PC-9 (cell line): ENCODE measurements at regions not wholly inside any gene's neighbourhood (a gene's known extent, or its start where the extent isn't known, plus 50 kb on each side); places are given as distances from the start of the nearest gene placed in this dataset.

Experiments used
- CTCF ChIP-seq: fragments of 200-600 bp; sonication (generic); conservative IDR thresholded peaks from 2 replicates; pipeline ENCODE4 v1.6.1; 2017; ENCODE audit warnings: mixed run types, antibody characterized with exemption, mild to moderate bottlenecking, moderate library complexity
- EZH2 ChIP-seq: fragments of 200-600 bp; sonication (generic); IDR thresholded peaks from 2 replicates; pipeline ENCODE4 v1.8.0; 2017; ENCODE audit warnings: antibody characterized with exemption, low read depth

GRCh38 chr12:14225064-14225463, 140.4 kb upstream of the ATF7IP start:
- no peak for TF ChIP-seq CTCF
- no peak for TF ChIP-seq EZH2
